ENCODE measurements at regions not wholly inside any gene's neighbourhood (a gene's known extent, or its start where the extent isn't known, plus 50 kb on each side); places are given as distances from the start of the nearest gene placed in this dataset.

DNA sequence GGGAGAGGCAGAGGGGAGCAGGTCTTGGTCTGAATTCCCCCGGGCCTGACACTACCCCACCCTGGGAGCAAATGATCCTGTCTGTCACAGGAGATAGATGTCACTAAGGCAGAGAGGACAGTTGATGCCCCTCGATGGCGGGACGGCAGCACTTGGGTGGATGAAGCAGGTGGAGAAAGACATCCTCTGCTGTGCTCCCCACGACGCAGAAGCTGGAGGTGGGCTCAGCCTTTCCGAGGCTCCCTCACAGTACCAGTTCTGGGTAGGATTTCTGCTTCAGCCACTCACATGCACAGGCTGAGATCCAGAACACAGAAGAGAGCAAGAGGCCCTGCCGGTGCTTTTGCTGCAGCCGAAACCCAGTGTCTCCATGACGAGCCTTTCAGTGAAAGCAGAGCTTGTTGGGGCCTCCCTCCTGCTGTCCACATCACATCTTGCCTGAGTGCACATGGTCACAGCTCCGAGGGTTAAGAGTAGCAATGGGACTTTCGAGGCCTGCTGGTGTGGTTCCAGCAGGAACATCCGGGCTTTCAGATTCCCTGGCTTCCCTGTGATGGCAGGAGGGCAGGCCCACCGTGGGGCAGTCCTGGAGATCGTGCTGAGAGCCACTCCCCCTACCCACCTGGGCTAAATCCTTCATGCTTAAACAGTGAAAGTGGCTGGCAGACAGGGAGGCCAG lies 107.3 kb upstream of the PRR20G start:
- TF ChIP-seq, protein P1, sequence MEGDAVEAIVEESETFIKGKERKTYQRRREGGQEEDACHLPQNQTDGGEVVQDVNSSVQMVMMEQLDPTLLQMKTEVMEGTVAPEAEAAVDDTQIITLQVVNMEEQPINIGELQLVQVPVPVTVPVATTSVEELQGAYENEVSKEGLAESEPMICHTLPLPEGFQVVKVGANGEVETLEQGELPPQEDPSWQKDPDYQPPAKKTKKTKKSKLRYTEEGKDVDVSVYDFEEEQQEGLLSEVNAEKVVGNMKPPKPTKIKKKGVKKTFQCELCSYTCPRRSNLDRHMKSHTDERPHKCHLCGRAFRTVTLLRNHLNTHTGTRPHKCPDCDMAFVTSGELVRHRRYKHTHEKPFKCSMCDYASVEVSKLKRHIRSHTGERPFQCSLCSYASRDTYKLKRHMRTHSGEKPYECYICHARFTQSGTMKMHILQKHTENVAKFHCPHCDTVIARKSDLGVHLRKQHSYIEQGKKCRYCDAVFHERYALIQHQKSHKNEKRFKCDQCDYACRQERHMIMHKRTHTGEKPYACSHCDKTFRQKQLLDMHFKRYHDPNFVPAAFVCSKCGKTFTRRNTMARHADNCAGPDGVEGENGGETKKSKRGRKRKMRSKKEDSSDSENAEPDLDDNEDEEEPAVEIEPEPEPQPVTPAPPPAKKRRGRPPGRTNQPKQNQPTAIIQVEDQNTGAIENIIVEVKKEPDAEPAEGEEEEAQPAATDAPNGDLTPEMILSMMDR (IDR thresholded peaks at IDR 0.05): no peak
- TF ChIP-seq EZH2 (IDR thresholded peaks at IDR 0.05; ENCODE audit: borderline replicate concordance, insufficient read depth, low read depth, low read length, poor library complexity, severe bottlenecking): no peak
